Fibroblast of lung (primary cell): ENCODE measurements at regions not wholly inside any gene's neighbourhood (a gene's known extent, or its start where the extent isn't known, plus 50 kb on each side); places are given as distances from the start of the nearest gene placed in this dataset.

Source experiments
- EZH2 ChIP-seq: IDR thresholded peaks from 2 replicates; pipeline ENCODE4 v1.5.1; 2012; ENCODE audit warnings: low read length, control low read depth, mild to moderate bottlenecking; ENCODE audit errors: missing control alignments
- TF ChIP-seq, protein P1 (sequence below), 2 donors: IDR thresholded peaks in 1 of 2; conservative IDR thresholded peaks in 1 of 2; 1 replicate in 1 of 2; 2 replicates in 1 of 2; pipeline ENCODE4 v1.5.1; 2011 to 2012; ENCODE audit warnings: low read length in 2 of 2, control low read depth in 1 of 2, inconsistent platforms in 1 of 2, low read depth in 1 of 2, mild to moderate bottlenecking in 1 of 2

DNA sequence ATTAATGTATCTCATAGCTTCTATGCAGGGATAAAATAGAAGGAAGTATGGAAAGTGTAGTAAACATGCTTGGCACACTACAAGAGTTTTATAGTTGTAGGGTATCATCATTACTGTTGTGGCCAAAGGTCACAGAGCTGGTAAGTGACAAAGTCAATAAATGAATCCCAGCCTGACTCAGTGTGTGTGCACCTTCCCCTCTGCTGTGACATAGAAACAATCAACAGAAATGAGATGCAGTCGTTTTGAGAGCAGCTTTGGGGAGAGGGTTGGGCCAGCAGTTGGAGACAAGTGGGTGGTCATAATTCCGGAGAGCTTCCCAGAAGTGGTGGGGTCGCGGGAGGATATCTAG lies 82.4 kb upstream of the RBPJ start:
- no peak for TF ChIP-seq EZH2
- TF ChIP-seq, protein P1, sequence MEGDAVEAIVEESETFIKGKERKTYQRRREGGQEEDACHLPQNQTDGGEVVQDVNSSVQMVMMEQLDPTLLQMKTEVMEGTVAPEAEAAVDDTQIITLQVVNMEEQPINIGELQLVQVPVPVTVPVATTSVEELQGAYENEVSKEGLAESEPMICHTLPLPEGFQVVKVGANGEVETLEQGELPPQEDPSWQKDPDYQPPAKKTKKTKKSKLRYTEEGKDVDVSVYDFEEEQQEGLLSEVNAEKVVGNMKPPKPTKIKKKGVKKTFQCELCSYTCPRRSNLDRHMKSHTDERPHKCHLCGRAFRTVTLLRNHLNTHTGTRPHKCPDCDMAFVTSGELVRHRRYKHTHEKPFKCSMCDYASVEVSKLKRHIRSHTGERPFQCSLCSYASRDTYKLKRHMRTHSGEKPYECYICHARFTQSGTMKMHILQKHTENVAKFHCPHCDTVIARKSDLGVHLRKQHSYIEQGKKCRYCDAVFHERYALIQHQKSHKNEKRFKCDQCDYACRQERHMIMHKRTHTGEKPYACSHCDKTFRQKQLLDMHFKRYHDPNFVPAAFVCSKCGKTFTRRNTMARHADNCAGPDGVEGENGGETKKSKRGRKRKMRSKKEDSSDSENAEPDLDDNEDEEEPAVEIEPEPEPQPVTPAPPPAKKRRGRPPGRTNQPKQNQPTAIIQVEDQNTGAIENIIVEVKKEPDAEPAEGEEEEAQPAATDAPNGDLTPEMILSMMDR (conservative IDR thresholded peaks at IDR 0.05 in 1 of 2, IDR thresholded peaks at IDR 0.05 in 1 of 2; ENCODE audit: low read depth in 1 of 2, low read length in 2 of 2), result no peak
